Right lobe of liver (tissue), 4 donors: ENCODE measurements at regions not wholly inside any gene's neighbourhood (a gene's known extent, or its start where the extent isn't known, plus 50 kb on each side); places are given as distances from the start of the nearest gene placed in this dataset.

Experiments
- POLR2A ChIP-seq: fragments of 450-650 bp; IDR thresholded peaks from one replicate; pipeline ENCODE4 v1.6.1; 2017; ENCODE audit warnings: antibody characterized with exemption, mild to moderate bottlenecking
- TF ChIP-seq, protein P1 (sequence below), 4 donors: fragments of 200-600 bp in 3 of 4; fragments of 450-650 bp in 1 of 4; IDR thresholded peaks; one replicate each; pipeline versions ENCODE4 v1.5.1 to v1.8.0; 2016 to 2022; ENCODE audit warnings: antibody characterized with exemption in 4 of 4, mild to moderate bottlenecking in 2 of 4
- donor health status: DM: no; HTN: no; CAD: no.
- donor health status: DM: no; HTN: no; CAD: no.
- donor health status: DM: no; HTN: yes; CAD: no.

DNA sequence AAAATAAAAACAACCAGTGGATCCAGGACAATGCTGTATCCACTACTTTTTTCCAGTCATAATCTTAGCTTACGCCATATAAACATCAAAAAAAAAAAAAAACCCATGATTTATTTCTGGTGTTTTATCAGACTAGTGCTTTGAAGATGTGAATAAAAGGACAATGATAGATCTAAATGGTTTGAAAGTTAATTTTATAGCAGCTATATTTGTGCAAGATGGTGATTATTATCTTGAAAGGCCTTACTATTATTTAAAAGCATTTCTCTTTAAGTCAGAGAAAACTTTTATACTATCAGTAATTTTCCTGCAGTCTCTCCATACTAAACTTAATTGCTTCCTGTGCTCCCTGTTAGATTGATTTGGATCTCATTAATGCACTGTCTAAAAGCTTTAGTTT, 670.3 kb downstream of the TBL1XR1 start:
- TF ChIP-seq, protein P1, sequence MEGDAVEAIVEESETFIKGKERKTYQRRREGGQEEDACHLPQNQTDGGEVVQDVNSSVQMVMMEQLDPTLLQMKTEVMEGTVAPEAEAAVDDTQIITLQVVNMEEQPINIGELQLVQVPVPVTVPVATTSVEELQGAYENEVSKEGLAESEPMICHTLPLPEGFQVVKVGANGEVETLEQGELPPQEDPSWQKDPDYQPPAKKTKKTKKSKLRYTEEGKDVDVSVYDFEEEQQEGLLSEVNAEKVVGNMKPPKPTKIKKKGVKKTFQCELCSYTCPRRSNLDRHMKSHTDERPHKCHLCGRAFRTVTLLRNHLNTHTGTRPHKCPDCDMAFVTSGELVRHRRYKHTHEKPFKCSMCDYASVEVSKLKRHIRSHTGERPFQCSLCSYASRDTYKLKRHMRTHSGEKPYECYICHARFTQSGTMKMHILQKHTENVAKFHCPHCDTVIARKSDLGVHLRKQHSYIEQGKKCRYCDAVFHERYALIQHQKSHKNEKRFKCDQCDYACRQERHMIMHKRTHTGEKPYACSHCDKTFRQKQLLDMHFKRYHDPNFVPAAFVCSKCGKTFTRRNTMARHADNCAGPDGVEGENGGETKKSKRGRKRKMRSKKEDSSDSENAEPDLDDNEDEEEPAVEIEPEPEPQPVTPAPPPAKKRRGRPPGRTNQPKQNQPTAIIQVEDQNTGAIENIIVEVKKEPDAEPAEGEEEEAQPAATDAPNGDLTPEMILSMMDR (IDR thresholded peaks at IDR 0.05), result no peak
- TF ChIP-seq POLR2A, result no peak
